Right lobe of liver (tissue), 6 donors: ENCODE measurements at regions not wholly inside any gene's neighbourhood (a gene's known extent, or its start where the extent isn't known, plus 50 kb on each side); places are given as distances from the start of the nearest gene placed in this dataset.

Experiments used
- ATAC-seq, 4 donors: fragments of 200-7000 bp; cut with Tn5 transposase; one replicate each; pipeline ENCODE4 v1.9.1; 2020; ENCODE audit warnings: mild to moderate bottlenecking in 4 of 4, moderate library complexity in 4 of 4
- DNase-seq, 3 donors: peaks; one replicate each; pipeline ENCODE4 v3.0.0-alpha.2; 2020
- H3K27ac ChIP-seq, 3 donors: fragments of 200-600 bp; one replicate each; pipeline ENCODE4 v1.8.0; 2022
- H3K27me3 ChIP-seq, 2 donors: fragments of 200-600 bp; one replicate each; pipeline ENCODE4 v1.8.0; 2022
- H3K36me3 ChIP-seq, 4 donors: fragments of 200-600 bp; sonication (generic) in 1 of 4; one replicate each; pipeline versions ENCODE4 v1.5.1 to v1.8.0; 2017 to 2022; ENCODE audit warnings: control low read depth in 1 of 4
- H3K4me1 ChIP-seq, 4 donors: fragments of 200-600 bp; sonication (generic) in 1 of 4; one replicate each; pipeline versions ENCODE4 v1.5.1 to v1.8.0; 2017 to 2022; ENCODE audit warnings: control low read depth in 1 of 4
- H3K4me3 ChIP-seq, 3 donors: fragments of 200-600 bp; one replicate each; pipeline ENCODE4 v1.8.0; 2022
- H3K9me3 ChIP-seq, 4 donors: fragments of 200-600 bp; sonication (generic) in 1 of 4; one replicate each; pipeline versions ENCODE4 v1.5.1 to v1.8.0; 2017 to 2022; ENCODE audit warnings: control low read depth in 1 of 4
- CTCF ChIP-seq, 4 donors: fragments of 200-600 bp in 3 of 4; fragments of 450-650 bp in 1 of 4; IDR thresholded peaks; one replicate each; pipeline versions ENCODE4 v1.5.1 to v1.8.0; 2016 to 2022; ENCODE audit warnings: antibody characterized with exemption in 4 of 4, mild to moderate bottlenecking in 2 of 4
- POLR2A ChIP-seq: fragments of 450-650 bp; IDR thresholded peaks from one replicate; pipeline ENCODE4 v1.6.1; 2017; ENCODE audit warnings: antibody characterized with exemption, mild to moderate bottlenecking
- WGBS: methylation state at CpG from one replicate; pipeline ENCODE4 v1.1.6; 2018; ENCODE audit warnings: low coverage, low lambda C conversion rate; ENCODE audit not compliant: insufficient coverage; ENCODE audit errors: missing lambda C conversion rate; 5-methylcytosine and 5-hydroxymethylcytosine counted together
- intact Hi-C, 2 donors: fragments of 100-400 bp; cut with DNase I; formaldehyde crosslinking; loops; one replicate each; pipeline versions ENCODE4 v1.11.2 to v1.14.1; 2022
- donor health status: DM: no; HTN: yes; CAD: no.
- donor health status: DM: no; HTN: no; CAD: no.
- donor health status: DM: no; HTN: no; CAD: no.
- donor health status: DM: no; HTN: yes; CAD: no.
- donor health status: DM: no; HTN: yes; CAD: no.

GRCh38 chr14:65335411-65335947 is 77.1 kb upstream of the FUT8 start:
- H3K4me1 ChIP-seq, result no peaks in the 10 kb centered on the region
- H3K9me3 ChIP-seq, result no peaks in the 10 kb centered on the region
- no peak for DNase-seq
- intact Hi-C loops, result no loop called here
- H3K27ac ChIP-seq, result no peak overlapping the region
- H3K4me3 ChIP-seq, result no peak overlapping the region
- H3K27me3 ChIP-seq, result no peaks in the 10 kb centered on the region
- TF ChIP-seq POLR2A (no peak), CTCF (IDR thresholded peaks at IDR 0.05) (no peak)
- H3K36me3 ChIP-seq, result no peaks in the 10 kb centered on the region
- WGBS, result 89% methylated on average over 4 of the region's 4 CpGs
- ATAC-seq, result no peak

GRCh38 chr14:65336191-65336591 is 76.3 kb upstream of the FUT8 start:
- Histone ChIP-seq H3K4me3 (no peak overlapping the region), H3K4me1 (no peaks in the 10 kb centered on the region), H3K36me3 (no peaks in the 10 kb centered on the region), H3K27me3 (no peaks in the 10 kb centered on the region), H3K9me3 (no peaks in the 10 kb centered on the region), H3K27ac (no peak overlapping the region)
- no peak for DNase-seq
- intact Hi-C loops, result no loop called here
- no peak for ATAC-seq
- WGBS, result 46% methylated on average over 2 of the region's 2 CpGs
- no peak for TF ChIP-seq CTCF (IDR thresholded peaks at IDR 0.05)

- intact Hi-C loops, result no loop called here
These were observed 72.7 kb upstream of the FUT8 start for GRCh38 chr14:65339866-65340265.

GRCh38 chr14:65344011-65344410 is 68.5 kb upstream of the FUT8 start:
- intact Hi-C loops, result no loop called here
- Histone ChIP-seq H3K36me3 (no peaks in the 10 kb centered on the region), H3K9me3 (no peaks in the 10 kb centered on the region), H3K27me3 (no peaks in the 10 kb centered on the region), H3K4me1 (no peaks in the 10 kb centered on the region), H3K4me3 (no peak overlapping the region), H3K27ac (no peak overlapping the region)
- ATAC-seq (no peak), DNase-seq (no peak)
- 62% methylated on average over 5 of the region's 5 CpGs for WGBS
- TF ChIP-seq CTCF (IDR thresholded peaks at IDR 0.05) (no peak), POLR2A (no peak)

More at GRCh38 chr14:65339866-65340265, 72.7 kb upstream of the FUT8 start:
- Histone ChIP-seq H3K4me3 (no peak overlapping the region), H3K27ac (no peak overlapping the region), H3K27me3 (no peaks in the 10 kb centered on the region), H3K36me3 (no peaks in the 10 kb centered on the region), H3K9me3 (no peaks in the 10 kb centered on the region), H3K4me1 (no peaks in the 10 kb centered on the region)
- 77% methylated on average over 2 of the region's 4 CpGs for WGBS
- no peak for ATAC-seq
- DNase-seq, result no peak
- TF ChIP-seq CTCF (IDR thresholded peaks at IDR 0.05), result no peak
- no peak for TF ChIP-seq POLR2A

GRCh38 chr14:65345266-65345665 is 67.3 kb upstream of the FUT8 start:
- Histone ChIP-seq H3K4me3 (no peak overlapping the region), H3K4me1 (no peaks in the 10 kb centered on the region), H3K27ac (no peak overlapping the region), H3K27me3 (no peaks in the 10 kb centered on the region), H3K9me3 (no peaks in the 10 kb centered on the region), H3K36me3 (no peaks in the 10 kb centered on the region)
- DNase-seq (no peak), ATAC-seq (no peak)
- intact Hi-C loops, result no loop called here
- WGBS, result 57% methylated on average over 3 of the region's 3 CpGs
- no peak for TF ChIP-seq POLR2A
- TF ChIP-seq CTCF (IDR thresholded peaks at IDR 0.05), result no peak
